Transverse colon (tissue), 4 donors: ENCODE measurements at regions not wholly inside any gene's neighbourhood (a gene's known extent, or its start where the extent isn't known, plus 50 kb on each side); places are given as distances from the start of the nearest gene placed in this dataset.

Experiments used
- DNase-seq: peaks from one replicate; pipeline ENCODE4 v3.0.0-alpha.2; 2019
- H3K27ac ChIP-seq, 4 donors: fragments of 200-600 bp; sonication (generic); 2 replicates each; pipeline ENCODE4 v1.5.1; 2016 to 2018; ENCODE audit warnings: inconsistent platforms in 4 of 4
- H3K27me3 ChIP-seq: fragments of 200-600 bp; sonication (generic); 2 replicates; pipeline ENCODE4 v1.5.1; 2017; ENCODE audit warnings: inconsistent platforms
- H3K36me3 ChIP-seq, 4 donors: fragments of 200-600 bp; sonication (generic); 2 replicates each; pipeline ENCODE4 v1.5.1; 2017 to 2019; ENCODE audit warnings: inconsistent platforms in 4 of 4
- H3K4me1 ChIP-seq, 4 donors: fragments of 200-600 bp; sonication (generic); 2 replicates each; pipeline ENCODE4 v1.5.1; 2017 to 2020; ENCODE audit warnings: inconsistent platforms in 4 of 4
- H3K4me3 ChIP-seq, 4 donors: fragments of 200-600 bp; sonication (generic); 1 replicate in 1 of 4; 2 replicates in 3 of 4; pipeline versions ENCODE4 v1.5.1 to v1.6.1; 2017 to 2019; ENCODE audit warnings: inconsistent platforms in 4 of 4
- H3K9me3 ChIP-seq, 2 donors: fragments of 200-600 bp; sonication (generic); 2 replicates each; pipeline ENCODE4 v1.5.1; 2017 to 2019; ENCODE audit warnings: inconsistent platforms in 2 of 2
- EP300 ChIP-seq: sonication (generic); formaldehyde crosslinking; IDR thresholded peaks from one replicate; pipeline ENCODE4 v1.6.1; 2017; ENCODE audit warnings: antibody characterized with exemption, low read depth
- POLR2A ChIP-seq: fragments of 450-650 bp; IDR thresholded peaks from one replicate; pipeline ENCODE4 v1.6.1; 2016; ENCODE audit warnings: antibody characterized with exemption, mild to moderate bottlenecking, moderate library complexity
- POLR2AphosphoS5 ChIP-seq, 3 donors: sonication (generic); formaldehyde crosslinking; IDR thresholded peaks; one replicate each; pipeline ENCODE4 v1.6.1; 2016; ENCODE audit warnings: antibody characterized with exemption in 3 of 3
- WGBS, 2 donors: methylation state at CpG; one replicate each; pipeline ENCODE4 v1.1.5; 2018; ENCODE audit warnings: low coverage in 1 of 2; 5-methylcytosine and 5-hydroxymethylcytosine counted together
- in situ Hi-C, 4 donors: fragments of 200-750 bp; cut with MboI; loops; one replicate each; pipeline versions ENCODE4 v1.15.0 to v1.15.1; 2017; ENCODE audit warnings: low sequenced_read_pairs in 3 of 4, low pct_ligation_motif_present in 1 of 4, low pct_unique_long_range_greater_than_20kb in 1 of 4
- intact Hi-C: fragments of 100-400 bp; cut with DNase I; formaldehyde crosslinking; loops from one replicate; pipeline ENCODE4 v1.15.1; 2023; ENCODE audit warnings: low total_unique reads
- TF ChIP-seq, protein P1 (sequence below), 5 experiments: fragments of 200-600 bp in 3 of 5; fragments of 450-650 bp in 2 of 5; sonication (generic) in 3 of 5; IDR thresholded peaks; 1 replicate in 2 of 5; 2 replicates in 3 of 5; pipeline ENCODE4 v1.5.1; 2016 to 2017; ENCODE audit warnings: antibody characterized with exemption in 5 of 5, inconsistent platforms in 3 of 5, mild to moderate bottlenecking in 2 of 5, moderate library complexity in 1 of 5

DNA sequence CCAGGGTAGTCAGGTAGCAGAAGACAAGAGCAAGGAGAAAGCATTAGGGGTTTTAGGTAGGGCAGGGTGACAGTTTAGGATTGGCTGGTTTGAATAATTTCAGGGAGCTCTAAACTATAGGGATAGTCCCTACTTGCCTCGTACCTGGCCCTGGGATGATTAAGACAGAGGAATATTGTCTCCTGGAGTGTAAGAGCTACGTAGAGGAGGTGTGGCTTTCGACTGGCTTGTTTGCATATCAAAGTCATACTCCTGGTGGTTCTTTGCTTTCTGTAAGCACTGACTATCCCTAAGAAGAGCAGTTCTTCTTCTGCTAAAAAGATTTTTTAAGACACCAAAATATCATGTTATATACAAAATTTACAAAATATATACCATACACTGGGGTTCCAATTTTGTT, 1867.4 kb downstream of the SUCLG1 start:
- 48 to 60% methylated on average over 1 to 3 of the region's 3 CpGs for WGBS, 2 donors
- H3K27ac ChIP-seq: no peak overlapping the region
- H3K4me3 ChIP-seq: no peak overlapping the region
- in situ Hi-C loops: no loop called here
- TF ChIP-seq POLR2A (no peak), EP300 (no peak), POLR2AphosphoS5 (IDR thresholded peaks at IDR 0.05) (no peak)
- TF ChIP-seq, protein P1, sequence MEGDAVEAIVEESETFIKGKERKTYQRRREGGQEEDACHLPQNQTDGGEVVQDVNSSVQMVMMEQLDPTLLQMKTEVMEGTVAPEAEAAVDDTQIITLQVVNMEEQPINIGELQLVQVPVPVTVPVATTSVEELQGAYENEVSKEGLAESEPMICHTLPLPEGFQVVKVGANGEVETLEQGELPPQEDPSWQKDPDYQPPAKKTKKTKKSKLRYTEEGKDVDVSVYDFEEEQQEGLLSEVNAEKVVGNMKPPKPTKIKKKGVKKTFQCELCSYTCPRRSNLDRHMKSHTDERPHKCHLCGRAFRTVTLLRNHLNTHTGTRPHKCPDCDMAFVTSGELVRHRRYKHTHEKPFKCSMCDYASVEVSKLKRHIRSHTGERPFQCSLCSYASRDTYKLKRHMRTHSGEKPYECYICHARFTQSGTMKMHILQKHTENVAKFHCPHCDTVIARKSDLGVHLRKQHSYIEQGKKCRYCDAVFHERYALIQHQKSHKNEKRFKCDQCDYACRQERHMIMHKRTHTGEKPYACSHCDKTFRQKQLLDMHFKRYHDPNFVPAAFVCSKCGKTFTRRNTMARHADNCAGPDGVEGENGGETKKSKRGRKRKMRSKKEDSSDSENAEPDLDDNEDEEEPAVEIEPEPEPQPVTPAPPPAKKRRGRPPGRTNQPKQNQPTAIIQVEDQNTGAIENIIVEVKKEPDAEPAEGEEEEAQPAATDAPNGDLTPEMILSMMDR (IDR thresholded peaks at IDR 0.05): no peak
- H3K36me3 ChIP-seq: no peaks in the 10 kb centered on the region
- DNase-seq: no peak
- no peaks in the 10 kb centered on the region for H3K4me1 ChIP-seq
- no peaks in the 10 kb centered on the region for H3K27me3 ChIP-seq
- peaks cover 0 to 7% of the 10 kb centered on the region in 2 donors for H3K9me3 ChIP-seq
- intact Hi-C loops: no loop called here

DNA sequence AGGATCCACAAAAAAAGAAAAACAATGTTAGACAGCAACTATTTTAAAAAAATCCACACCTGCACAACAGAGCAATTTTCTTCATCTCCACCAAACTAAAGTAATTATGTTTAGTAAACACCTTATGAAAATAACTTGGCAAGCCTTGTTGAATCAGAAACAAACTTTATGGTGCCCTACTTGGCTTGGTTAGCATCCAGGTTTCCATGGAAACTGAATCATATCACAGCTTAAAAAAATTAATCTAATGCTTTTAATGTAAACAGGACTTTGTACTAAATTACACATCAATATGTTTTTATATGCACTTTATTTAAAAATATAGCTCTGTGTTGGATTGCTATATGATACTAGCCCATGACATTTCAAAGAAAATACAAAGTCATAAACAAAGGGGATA, 1882.4 kb downstream of the SUCLG1 start:
- H3K4me1 ChIP-seq: no peaks in the 10 kb centered on the region
- no peaks in the 10 kb centered on the region for H3K27me3 ChIP-seq
- no peak overlapping the region for H3K27ac ChIP-seq
- DNase-seq: no peak
- in situ Hi-C loops: no loop called here
- H3K36me3 ChIP-seq: no peaks in the 10 kb centered on the region
- intact Hi-C loops: no loop called here
- peaks cover 4 to 5% of the 10 kb centered on the region in 2 donors for H3K9me3 ChIP-seq
- TF ChIP-seq EP300: no peak
- TF ChIP-seq, protein P1 (IDR thresholded peaks at IDR 0.05): no peak
- no peak for TF ChIP-seq POLR2A
- TF ChIP-seq POLR2AphosphoS5 (IDR thresholded peaks at IDR 0.05): no peak
- H3K4me3 ChIP-seq: no peak overlapping the region

DNA sequence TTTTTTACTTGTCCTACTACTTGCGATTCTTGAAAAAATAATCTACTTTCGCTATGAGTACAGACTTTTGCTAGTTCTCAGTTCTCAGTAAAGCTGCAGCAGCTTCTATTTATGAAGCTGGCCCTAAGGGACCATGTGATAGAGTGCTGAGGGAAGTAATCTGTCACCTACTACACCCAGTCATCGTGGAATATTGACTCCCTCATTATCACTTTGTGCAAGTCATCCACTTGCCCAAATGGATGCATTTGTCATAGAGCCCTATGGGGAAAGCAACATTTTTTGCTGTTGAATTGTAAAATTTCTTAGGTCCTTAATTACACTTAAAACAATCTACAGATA, 1919.8 kb downstream of the SUCLG1 start:
- H3K36me3 ChIP-seq: no peaks in the 10 kb centered on the region
- WGBS, 2 donors: 59 to 75% methylated on average over 2 to 3 of the region's 3 CpGs
- H3K4me1 ChIP-seq: no peaks in the 10 kb centered on the region
- no peaks in the 10 kb centered on the region for H3K9me3 ChIP-seq
- no peaks in the 10 kb centered on the region for H3K27me3 ChIP-seq
- no peak overlapping the region for H3K4me3 ChIP-seq
- no peak overlapping the region for H3K27ac ChIP-seq
- in situ Hi-C loops: no loop called here
- TF ChIP-seq, protein P1 (IDR thresholded peaks at IDR 0.05): no peak
- TF ChIP-seq POLR2AphosphoS5 (IDR thresholded peaks at IDR 0.05) (no peak), EP300 (no peak), POLR2A (no peak)
- DNase-seq: no peak
- intact Hi-C loops: loop anchor here (5.0 kb wide), 1 partner anchor 798 kb away; no protein-coding TSS in a partner anchor

DNA sequence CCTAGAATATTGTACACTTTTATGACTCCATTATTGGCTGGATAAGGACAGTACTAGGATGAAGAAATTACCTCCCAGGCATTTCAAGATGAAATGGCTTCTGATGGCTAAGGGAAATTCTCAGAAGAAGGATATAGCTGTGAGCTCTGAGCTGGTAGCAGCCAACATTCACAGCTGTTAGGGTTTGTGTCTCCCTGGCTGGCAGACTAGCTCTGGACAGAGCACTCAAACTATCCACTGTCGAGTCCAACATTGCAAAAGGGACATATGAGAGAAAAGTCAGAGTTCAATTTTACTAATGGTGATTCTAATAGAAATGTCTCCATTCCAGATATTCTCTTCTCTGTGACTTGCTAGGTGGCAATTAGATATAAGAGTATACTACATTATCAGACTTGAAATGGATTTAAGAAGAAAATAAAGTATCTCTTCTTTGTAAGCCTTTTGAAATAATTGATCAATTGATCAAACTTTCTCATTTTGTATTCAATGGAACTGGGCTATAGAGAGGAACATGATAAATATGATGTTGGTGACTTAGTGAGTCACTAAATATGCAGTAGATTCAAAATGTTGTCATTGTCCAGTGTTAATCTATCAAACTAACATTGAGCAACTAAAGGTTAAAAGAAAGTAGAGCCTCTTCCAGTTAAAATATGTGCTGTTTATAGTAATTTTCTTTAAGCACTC, 1920.3 kb downstream of the SUCLG1 start:
- WGBS, 2 donors: 63 to 71% methylated on average over 1 of the region's 1 CpG
- intact Hi-C loops (loop anchor here (5.0 kb wide), 1 partner anchor 799 kb away; no protein-coding TSS in a partner anchor), in situ Hi-C loops (no loop called here)
- Histone ChIP-seq H3K4me3 (no peak overlapping the region), H3K9me3 (no peaks in the 10 kb centered on the region), H3K36me3 (no peaks in the 10 kb centered on the region), H3K4me1 (no peaks in the 10 kb centered on the region), H3K27ac (no peak overlapping the region), H3K27me3 (no peaks in the 10 kb centered on the region)
- TF ChIP-seq, protein P1 (IDR thresholded peaks at IDR 0.05): no peak
- TF ChIP-seq EP300 (no peak), POLR2AphosphoS5 (IDR thresholded peaks at IDR 0.05) (no peak), POLR2A (no peak)
- DNase-seq: no peak
